ENCODE measurements at regions not wholly inside any gene's neighbourhood (a gene's known extent, or its start where the extent isn't known, plus 50 kb on each side); places are given as distances from the start of the nearest gene placed in this dataset.

DNA sequence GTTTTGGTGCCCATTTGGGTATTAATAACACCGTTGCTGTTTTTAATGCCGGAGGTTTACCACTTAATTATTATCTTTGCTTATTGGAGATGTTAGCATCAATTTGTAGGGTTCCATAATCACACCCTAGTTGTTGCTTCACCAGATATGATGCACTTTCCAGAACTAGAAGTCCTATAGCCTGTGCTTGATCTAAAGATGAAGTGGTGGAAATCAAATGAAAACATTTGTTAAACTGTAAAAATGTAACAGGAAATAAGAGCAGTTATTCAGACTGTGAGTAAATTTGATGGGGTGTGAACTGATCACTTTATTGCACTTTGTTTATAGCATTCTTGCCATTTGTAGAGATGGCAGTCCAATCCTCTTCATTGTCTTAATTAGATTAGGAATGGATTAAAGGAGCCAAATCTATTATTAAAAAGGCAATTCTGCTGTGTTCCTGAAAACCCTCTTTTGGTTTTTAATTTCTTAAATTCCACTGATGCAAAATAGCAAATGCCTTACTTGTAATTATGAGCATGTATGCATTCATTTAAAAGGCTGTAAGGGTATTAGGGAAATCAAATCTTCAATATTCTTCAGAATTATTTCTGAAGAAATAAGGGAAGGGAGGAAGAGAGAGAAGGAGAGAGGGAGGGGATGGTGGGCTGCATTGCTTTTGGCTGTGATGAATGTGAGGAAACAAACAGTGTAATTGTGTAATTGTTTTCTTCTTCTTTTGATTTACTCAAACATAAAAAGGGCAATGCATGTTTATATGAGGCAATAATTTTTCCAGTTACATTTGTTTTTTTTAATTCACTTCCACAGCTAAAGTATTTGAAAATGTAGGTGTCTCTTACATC is 675.2 kb upstream of the WWC1 start:
- Histone ChIP-seq H2AK5ac (ENCODE audit: low read length) (no peak overlapping the region), H2BK5ac (ENCODE audit: low read depth, low read length, poor library complexity) (no peak overlapping the region), H2BK120ac (ENCODE audit: insufficient read depth, low read length, poor library complexity) (no peak overlapping the region), H4K91ac (ENCODE audit: low read depth, low read length) (no peak overlapping the region), H3K14ac (ENCODE audit: low read length) (no peak overlapping the region), H3K27me3 (ENCODE audit: insufficient read depth, low read length) (no peaks in the 10 kb centered on the region), H4K8ac (ENCODE audit: low read depth, low read length) (no peak overlapping the region), H3K79me2 (ENCODE audit: control insufficient read depth, insufficient read depth, low read length, poor library complexity) (no peaks in the 10 kb centered on the region), H3K18ac (ENCODE audit: low read length) (no peak overlapping the region), H3K79me1 (ENCODE audit: low read length) (no peaks in the 10 kb centered on the region), H3K23ac (ENCODE audit: low read length) (no peak overlapping the region), H3K9me3 (ENCODE audit: insufficient read depth, low read depth, low read length) (no peaks in the 10 kb centered on the region), H4K12ac (ENCODE audit: low read depth, low read length) (no peak overlapping the region), H3K36me3 (ENCODE audit: control insufficient read depth in 1 of 2, insufficient read depth in 2 of 2, low read length in 2 of 2) (no peaks in the 10 kb centered on the region), H2BK12ac (ENCODE audit: low read length) (no peak overlapping the region), H3K9ac (ENCODE audit: low read length) (no peak overlapping the region), H3K4me3 (ENCODE audit: low read depth, low read length) (no peak overlapping the region), H3K27ac (ENCODE audit: low read depth, low read length) (no peak overlapping the region), H2AFZ (ENCODE audit: insufficient read depth, low read length, poor library complexity) (no peak overlapping the region), H3K4me2 (ENCODE audit: low read length) (no peak overlapping the region), H3K4me1 (ENCODE audit: control insufficient read depth in 1 of 2, insufficient read depth in 2 of 2, low read length in 2 of 2) (no peaks in the 10 kb centered on the region), H3K4ac (ENCODE audit: low read depth, low read length) (no peak overlapping the region)
- WGBS (ENCODE audit: extremely low coverage, insufficient coverage, insufficient read length): no CpG with 5 or more reads among the region's 2 CpGs
- no peak for DNase-seq

DNA sequence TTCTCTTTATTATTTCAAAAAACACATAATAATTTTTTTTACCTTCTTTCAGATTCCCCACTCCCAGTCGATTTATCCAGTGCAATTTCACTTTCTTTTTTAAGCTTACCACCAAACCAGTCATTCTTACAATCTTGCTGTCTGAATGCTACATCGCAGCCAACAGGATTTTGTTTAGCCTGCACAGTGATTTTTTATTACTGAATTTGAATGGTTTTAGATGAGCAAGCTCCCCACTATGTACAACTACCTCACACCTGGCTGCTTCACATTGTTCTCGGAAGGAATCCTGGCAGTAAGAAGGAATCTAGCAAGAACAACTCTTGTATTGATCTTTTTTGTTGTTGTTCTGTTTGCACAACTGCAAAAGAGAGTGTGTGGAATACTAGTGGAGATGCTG is 668.1 kb upstream of the WWC1 start:
- Histone ChIP-seq H3K36me3 (ENCODE audit: control insufficient read depth in 1 of 2, insufficient read depth in 2 of 2, low read length in 2 of 2) (no peaks in the 10 kb centered on the region), H3K4me1 (ENCODE audit: control insufficient read depth in 1 of 2, insufficient read depth in 2 of 2, low read length in 2 of 2) (peaks cover 0 to 3% of the 10 kb centered on the region in 2 experiments), H3K23ac (ENCODE audit: low read length) (no peak overlapping the region), H3K27me3 (ENCODE audit: insufficient read depth, low read length) (no peaks in the 10 kb centered on the region), H3K4me3 (ENCODE audit: low read depth, low read length) (no peak overlapping the region), H3K4me2 (ENCODE audit: low read length) (no peak overlapping the region), H2AFZ (ENCODE audit: insufficient read depth, low read length, poor library complexity) (no peak overlapping the region), H3K4ac (ENCODE audit: low read depth, low read length) (no peak overlapping the region), H4K8ac (ENCODE audit: low read depth, low read length) (no peak overlapping the region), H2BK12ac (ENCODE audit: low read length) (no peak overlapping the region), H3K79me2 (ENCODE audit: control insufficient read depth, insufficient read depth, low read length, poor library complexity) (no peaks in the 10 kb centered on the region), H3K9me3 (ENCODE audit: insufficient read depth, low read depth, low read length) (no peaks in the 10 kb centered on the region), H3K14ac (ENCODE audit: low read length) (no peak overlapping the region), H2BK5ac (ENCODE audit: low read depth, low read length, poor library complexity) (no peak overlapping the region), H3K27ac (ENCODE audit: low read depth, low read length) (no peak overlapping the region), H4K91ac (ENCODE audit: low read depth, low read length) (no peak overlapping the region), H3K18ac (ENCODE audit: low read length) (no peak overlapping the region), H2BK120ac (ENCODE audit: insufficient read depth, low read length, poor library complexity) (no peak overlapping the region), H3K9ac (ENCODE audit: low read length) (no peak overlapping the region), H3K79me1 (ENCODE audit: low read length) (no peaks in the 10 kb centered on the region), H4K12ac (ENCODE audit: low read depth, low read length) (no peak overlapping the region), H2AK5ac (ENCODE audit: low read length) (no peak overlapping the region)
- WGBS (ENCODE audit: extremely low coverage, insufficient coverage, insufficient read length): 100% methylated on average over 1 of the region's 3 CpGs
- DNase-seq: no peak

- no peaks in the 10 kb centered on the region for H3K9me3 ChIP-seq (ENCODE audit: insufficient read depth, low read depth, low read length)
- no peaks in the 10 kb centered on the region for H3K79me2 ChIP-seq (ENCODE audit: control insufficient read depth, insufficient read depth, low read length, poor library complexity)
- H3K36me3 ChIP-seq (ENCODE audit: control insufficient read depth in 1 of 2, insufficient read depth in 2 of 2, low read length in 2 of 2): no peaks in the 10 kb centered on the region
- no peak overlapping the region for H3K23ac ChIP-seq (ENCODE audit: low read length)
- no peaks in the 10 kb centered on the region for H3K27me3 ChIP-seq (ENCODE audit: insufficient read depth, low read length)
- H3K9ac ChIP-seq (ENCODE audit: low read length): no peak overlapping the region
- DNase-seq: no peak
- no peak overlapping the region for H3K4me2 ChIP-seq (ENCODE audit: low read length)
- H3K4me1 ChIP-seq (ENCODE audit: control insufficient read depth in 1 of 2, insufficient read depth in 2 of 2, low read length in 2 of 2): peaks cover 0 to 3% of the 10 kb centered on the region in 2 experiments
- H3K4me3 ChIP-seq (ENCODE audit: low read depth, low read length): no peak overlapping the region
- H3K4ac ChIP-seq (ENCODE audit: low read depth, low read length): no peak overlapping the region
- H4K91ac ChIP-seq (ENCODE audit: low read depth, low read length): no peak overlapping the region
- no CpG with 5 or more reads among the region's 2 CpGs for WGBS (ENCODE audit: extremely low coverage, insufficient coverage, insufficient read length)
- no peak overlapping the region for H3K14ac ChIP-seq (ENCODE audit: low read length)
- H4K12ac ChIP-seq (ENCODE audit: low read depth, low read length): no peak overlapping the region
- H2BK5ac ChIP-seq (ENCODE audit: low read depth, low read length, poor library complexity): no peak overlapping the region
- H2BK120ac ChIP-seq (ENCODE audit: insufficient read depth, low read length, poor library complexity): no peak overlapping the region
- no peaks in the 10 kb centered on the region for H3K79me1 ChIP-seq (ENCODE audit: low read length)
- H2AFZ ChIP-seq (ENCODE audit: insufficient read depth, low read length, poor library complexity): no peak overlapping the region
- H3K18ac ChIP-seq (ENCODE audit: low read length): no peak overlapping the region
- H2BK12ac ChIP-seq (ENCODE audit: low read length): no peak overlapping the region
- H2AK5ac ChIP-seq (ENCODE audit: low read length): no peak overlapping the region
- H3K27ac ChIP-seq (ENCODE audit: low read depth, low read length): no peak overlapping the region
- no peak overlapping the region for H4K8ac ChIP-seq (ENCODE audit: low read depth, low read length)
Observed at GRCh38 chr5:167624053-167624452, 667.4 kb upstream of the WWC1 start.

DNA sequence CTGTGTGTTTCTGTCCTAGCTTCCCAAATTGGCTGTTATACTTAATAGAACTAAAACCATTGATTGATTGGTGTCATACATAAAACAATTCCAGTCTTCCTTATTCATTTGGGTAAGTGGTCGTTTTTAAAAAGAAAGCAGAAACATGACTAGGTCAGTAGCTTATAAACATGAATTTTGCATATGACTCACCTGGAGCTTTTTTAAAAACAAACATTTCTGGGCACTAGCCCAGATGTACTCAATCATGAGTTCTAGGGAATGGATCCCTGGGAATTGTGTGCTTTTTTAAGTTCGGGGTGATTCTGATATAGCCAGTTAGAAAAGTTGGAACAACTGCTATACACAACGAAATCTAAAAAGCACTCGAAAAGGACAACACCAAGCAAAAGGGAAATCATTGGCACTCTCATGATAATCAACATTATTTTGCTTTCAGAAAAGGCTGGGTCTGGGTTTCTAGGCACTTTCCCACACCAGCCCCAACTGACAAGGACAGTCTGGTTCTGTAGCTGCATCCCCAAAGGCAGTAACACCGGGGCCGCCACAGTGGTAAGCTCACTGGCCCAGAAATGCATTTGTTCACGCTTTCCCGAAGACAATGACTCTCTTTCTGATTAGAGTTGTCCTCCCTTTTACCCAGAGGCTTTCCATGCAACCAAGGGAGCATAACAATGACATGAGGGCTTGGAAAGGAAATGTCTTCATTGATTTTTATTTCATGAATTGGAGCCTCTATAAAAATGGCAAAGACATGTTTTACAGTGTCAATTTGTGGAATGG is 664.9 kb upstream of the WWC1 start:
- H2BK12ac ChIP-seq (ENCODE audit: low read length): no peak overlapping the region
- no peak overlapping the region for H4K12ac ChIP-seq (ENCODE audit: low read depth, low read length)
- H3K27ac ChIP-seq (ENCODE audit: low read depth, low read length): no peak overlapping the region
- H2BK120ac ChIP-seq (ENCODE audit: insufficient read depth, low read length, poor library complexity): no peak overlapping the region
- DNase-seq: no peak
- no peak overlapping the region for H3K18ac ChIP-seq (ENCODE audit: low read length)
- H3K23ac ChIP-seq (ENCODE audit: low read length): no peak overlapping the region
- H3K4me3 ChIP-seq (ENCODE audit: low read depth, low read length): no peak overlapping the region
- WGBS (ENCODE audit: extremely low coverage, insufficient coverage, insufficient read length): no CpG with 5 or more reads among the region's 8 CpGs
- H4K8ac ChIP-seq (ENCODE audit: low read depth, low read length): no peak overlapping the region
- no peaks in the 10 kb centered on the region for H3K79me2 ChIP-seq (ENCODE audit: control insufficient read depth, insufficient read depth, low read length, poor library complexity)
- H3K4ac ChIP-seq (ENCODE audit: low read depth, low read length): no peak overlapping the region
- no peak overlapping the region for H3K4me2 ChIP-seq (ENCODE audit: low read length)
- H3K9ac ChIP-seq (ENCODE audit: low read length): no peak overlapping the region
- H3K4me1 ChIP-seq (ENCODE audit: control insufficient read depth in 1 of 2, insufficient read depth in 2 of 2, low read length in 2 of 2): peaks cover 0 to 3% of the 10 kb centered on the region in 2 experiments
- H3K9me3 ChIP-seq (ENCODE audit: insufficient read depth, low read depth, low read length): no peaks in the 10 kb centered on the region
- H3K27me3 ChIP-seq (ENCODE audit: insufficient read depth, low read length): no peaks in the 10 kb centered on the region
- no peak overlapping the region for H4K91ac ChIP-seq (ENCODE audit: low read depth, low read length)
- H3K36me3 ChIP-seq (ENCODE audit: control insufficient read depth in 1 of 2, insufficient read depth in 2 of 2, low read length in 2 of 2): no peaks in the 10 kb centered on the region
- no peak overlapping the region for H2AFZ ChIP-seq (ENCODE audit: insufficient read depth, low read length, poor library complexity)
- no peaks in the 10 kb centered on the region for H3K79me1 ChIP-seq (ENCODE audit: low read length)
- no peak overlapping the region for H3K14ac ChIP-seq (ENCODE audit: low read length)
- no peak overlapping the region for H2BK5ac ChIP-seq (ENCODE audit: low read depth, low read length, poor library complexity)
- H2AK5ac ChIP-seq (ENCODE audit: low read length): no peak overlapping the region

All from trophoblast cell (in vitro differentiated cells and primary cell).